GM19025 (cell line): ENCODE measurements at regions not wholly inside any gene's neighbourhood (a gene's known extent, or its start where the extent isn't known, plus 50 kb on each side); places are given as distances from the start of the nearest gene placed in this dataset.
"Not testable (repeated sequence)": the region's sequence is repeated elsewhere in the genome, so short reads cannot be mapped to it uniquely, and the experiment has no call there.

Experiments
- ATAC-seq: cut with Tn5 transposase; IDR thresholded peaks from one replicate; pipeline ENCODE4 v1.9.1; 2021; ENCODE audit warnings: mild to moderate bottlenecking, low read depth, moderate library complexity; ENCODE audit not compliant: unreplicated experiment

- no peak for ATAC-seq
These were observed 338.2 kb downstream of the EIPR1 start for GRCh38 chr2:3039188-3040065.

GRCh38 chr2:3038636-3039035 lies 339.0 kb downstream of the EIPR1 start:
- no peak for ATAC-seq

GRCh38 chr2:3037196-3038194 lies 340.1 kb downstream of the EIPR1 start:
- ATAC-seq, result no peak

GRCh38 chr2:3036432-3037125 lies 341.0 kb downstream of the EIPR1 start:
- ATAC-seq, result no peak

- ATAC-seq, result no peak
These were observed 342.1 kb downstream of the EIPR1 start for GRCh38 chr2:3035385-3036050.

- no peak for ATAC-seq
These were observed 342.8 kb downstream of the EIPR1 start for GRCh38 chr2:3034856-3035255.

GRCh38 chr2:3034396-3034795 lies 343.2 kb downstream of the EIPR1 start:
- no peak for ATAC-seq

- no peak for ATAC-seq
These were observed 344.3 kb downstream of the EIPR1 start for GRCh38 chr2:3033315-3033714.

GRCh38 chr2:3030791-3031190 lies 346.8 kb downstream of the EIPR1 start:
- not testable (repeated sequence) for ATAC-seq

- no peak for ATAC-seq
These were observed 351.6 kb downstream of the EIPR1 start for GRCh38 chr2:3025984-3026383.

GRCh38 chr2:3025261-3025660 lies 352.4 kb downstream of the EIPR1 start:
- no peak for ATAC-seq

GRCh38 chr2:3024401-3024935 lies 353.1 kb downstream of the EIPR1 start:
- ATAC-seq, result no peak

GRCh38 chr2:3023531-3023930 lies 354.1 kb downstream of the EIPR1 start:
- ATAC-seq, result no peak

GRCh38 chr2:3022841-3023372 lies 354.7 kb downstream of the EIPR1 start:
- no peak for ATAC-seq

- no peak for ATAC-seq
These were observed 355.9 kb downstream of the EIPR1 start for GRCh38 chr2:3021720-3022119.

GRCh38 chr2:3010001-3010400 lies 367.6 kb downstream of the EIPR1 start:
- ATAC-seq, result no peak

- ATAC-seq, result no peak
These were observed 368.1 kb downstream of the EIPR1 start for GRCh38 chr2:3009483-3009882.

GRCh38 chr2:3009005-3009404 lies 368.6 kb downstream of the EIPR1 start:
- no peak for ATAC-seq

- no peak for ATAC-seq
These were observed 369.1 kb downstream of the EIPR1 start for GRCh38 chr2:3008561-3008960.

GRCh38 chr2:3007135-3007534 lies 370.5 kb downstream of the EIPR1 start:
- no peak for ATAC-seq
